Trophoblast cell (in vitro differentiated cells and primary cell): ENCODE measurements at regions not wholly inside any gene's neighbourhood (a gene's known extent, or its start where the extent isn't known, plus 50 kb on each side); places are given as distances from the start of the nearest gene placed in this dataset.
"Not testable (repeated sequence)": the region's sequence is repeated elsewhere in the genome, so short reads cannot be mapped to it uniquely, and the experiment has no call there.

Experiments
- DNase-seq, 2 donors: peaks; one replicate each; pipeline ENCODE4 v3.0.0-alpha.2; 2016
- H2AFZ ChIP-seq: 2 replicates; pipeline ENCODE4 v1.6.1; 2013; ENCODE audit warnings: low read length, moderate library complexity, mild to moderate bottlenecking; ENCODE audit not compliant: insufficient read depth, poor library complexity
- H2AK5ac ChIP-seq: 2 replicates; pipeline ENCODE4 v1.6.1; 2013; ENCODE audit warnings: mild to moderate bottlenecking, low read length
- H2BK120ac ChIP-seq: 2 replicates; pipeline ENCODE4 v1.6.1; 2013; ENCODE audit warnings: low read length, mild to moderate bottlenecking, moderate library complexity; ENCODE audit not compliant: insufficient read depth, poor library complexity
- H2BK12ac ChIP-seq: 2 replicates; pipeline ENCODE4 v1.6.1; 2013; ENCODE audit warnings: mild to moderate bottlenecking, low read length, moderate library complexity
- H2BK5ac ChIP-seq: 2 replicates; pipeline ENCODE4 v1.6.1; 2013; ENCODE audit warnings: low read length, low read depth, moderate library complexity, mild to moderate bottlenecking; ENCODE audit not compliant: poor library complexity
- H3K14ac ChIP-seq: 2 replicates; pipeline ENCODE4 v1.6.1; 2013; ENCODE audit warnings: mild to moderate bottlenecking, low read length
- H3K18ac ChIP-seq: 2 replicates; pipeline ENCODE4 v1.6.1; 2013; ENCODE audit warnings: mild to moderate bottlenecking, low read length
- H3K23ac ChIP-seq: 2 replicates; pipeline ENCODE4 v1.6.1; 2013; ENCODE audit warnings: low read length
- H3K27ac ChIP-seq: 2 replicates; pipeline ENCODE4 v1.5.1; 2013; ENCODE audit warnings: low read depth, mild to moderate bottlenecking, inconsistent platforms, low read length, moderate library complexity
- H3K27me3 ChIP-seq: 2 replicates; pipeline ENCODE4 v1.6.1; 2013; ENCODE audit warnings: inconsistent platforms, mild to moderate bottlenecking, low read length, moderate library complexity; ENCODE audit not compliant: insufficient read depth
- H3K36me3 ChIP-seq, 2 experiments: 1 replicate in 1 of 2; 2 replicates in 1 of 2; pipeline ENCODE4 v1.6.1; 2013; ENCODE audit warnings: low read length in 2 of 2, mild to moderate bottlenecking in 2 of 2, moderate library complexity in 1 of 2; ENCODE audit not compliant: insufficient read depth in 2 of 2, control insufficient read depth in 1 of 2
- H3K4ac ChIP-seq: 2 replicates; pipeline ENCODE4 v1.6.1; 2013; ENCODE audit warnings: low read depth, mild to moderate bottlenecking, low read length, moderate library complexity
- H3K4me1 ChIP-seq, 2 experiments: 1 replicate in 1 of 2; 2 replicates in 1 of 2; pipeline ENCODE4 v1.6.1; 2013; ENCODE audit warnings: low read length in 2 of 2, mild to moderate bottlenecking in 2 of 2, moderate library complexity in 1 of 2; ENCODE audit not compliant: insufficient read depth in 2 of 2, control insufficient read depth in 1 of 2
- H3K4me2 ChIP-seq: 2 replicates; pipeline ENCODE4 v1.6.1; 2013; ENCODE audit warnings: inconsistent platforms, mild to moderate bottlenecking, low read length, moderate library complexity
- H3K4me3 ChIP-seq: 2 replicates; pipeline ENCODE4 v1.5.1; 2013; ENCODE audit warnings: mild to moderate bottlenecking, low read depth, low read length, inconsistent platforms
- H3K79me1 ChIP-seq: one replicate; pipeline ENCODE4 v1.6.1; 2013; ENCODE audit warnings: low read length
- H3K79me2 ChIP-seq: 2 replicates; pipeline ENCODE4 v1.6.1; 2013; ENCODE audit warnings: low read length, mild to moderate bottlenecking; ENCODE audit not compliant: control insufficient read depth, insufficient read depth, poor library complexity
- H3K9ac ChIP-seq: 2 replicates; pipeline ENCODE4 v1.6.1; 2013; ENCODE audit warnings: mild to moderate bottlenecking, low read length
- H3K9me3 ChIP-seq: 2 replicates; pipeline ENCODE4 v1.6.1; 2013; ENCODE audit warnings: low read depth, mild to moderate bottlenecking, control low read depth, inconsistent platforms, low read length; ENCODE audit not compliant: insufficient read depth
- H4K12ac ChIP-seq: 2 replicates; pipeline ENCODE4 v1.6.1; 2013; ENCODE audit warnings: low read depth, mild to moderate bottlenecking, low read length, moderate library complexity
- H4K8ac ChIP-seq: 2 replicates; pipeline ENCODE4 v1.6.1; 2013; ENCODE audit warnings: low read depth, mild to moderate bottlenecking, low read length, moderate library complexity
- H4K91ac ChIP-seq: one replicate; pipeline ENCODE4 v1.6.1; 2013; ENCODE audit warnings: low read depth, mild to moderate bottlenecking, low read length, moderate library complexity
- WGBS: extraction: QIAGEN DNeasy Blood & Tissue Kit; methylation state at CpG from one replicate; pipeline ENCODE4 v1.1.7; 2013; ENCODE audit warnings: missing lambda C conversion rate; ENCODE audit not compliant: insufficient read length, insufficient coverage; ENCODE audit errors: extremely low coverage; 5-methylcytosine and 5-hydroxymethylcytosine counted together

- H3K4me3 ChIP-seq, result no peak overlapping the region
- no peaks in the 10 kb centered on the region for H3K36me3 ChIP-seq
- H2BK5ac ChIP-seq, result no peak overlapping the region
- H3K9ac ChIP-seq, result no peak overlapping the region
- no peaks in the 10 kb centered on the region for H3K79me1 ChIP-seq
- no peak overlapping the region for H3K4ac ChIP-seq
- no peaks in the 10 kb centered on the region for H3K79me2 ChIP-seq
- DNase-seq, result no peak
- no peak overlapping the region for H3K23ac ChIP-seq
- no peak overlapping the region for H3K27ac ChIP-seq
- no peak overlapping the region for H3K18ac ChIP-seq
- no peak overlapping the region for H2AFZ ChIP-seq
- H4K12ac ChIP-seq, result no peak overlapping the region
- H3K9me3 ChIP-seq, result no peaks in the 10 kb centered on the region
- no peaks in the 10 kb centered on the region for H3K4me1 ChIP-seq
- no peak overlapping the region for H2BK120ac ChIP-seq
- no peak overlapping the region for H3K14ac ChIP-seq
- H2BK12ac ChIP-seq, result no peak overlapping the region
- WGBS, result no CpG with 5 or more reads among the region's 3 CpGs
- H4K8ac ChIP-seq, result no peak overlapping the region
- no peak overlapping the region for H3K4me2 ChIP-seq
- no peak overlapping the region for H4K91ac ChIP-seq
- H2AK5ac ChIP-seq, result no peak overlapping the region
- no peaks in the 10 kb centered on the region for H3K27me3 ChIP-seq
Observed at GRCh38 chr12:5332551-5332950, 99.4 kb upstream of the NTF3 start.

- no peak overlapping the region for H4K91ac ChIP-seq
- H4K12ac ChIP-seq, result no peak overlapping the region
- no peak overlapping the region for H2AFZ ChIP-seq
- H2AK5ac ChIP-seq, result no peak overlapping the region
- H3K9me3 ChIP-seq, result no peaks in the 10 kb centered on the region
- H3K4me3 ChIP-seq, result no peak overlapping the region
- no peaks in the 10 kb centered on the region for H3K36me3 ChIP-seq
- no peak overlapping the region for H2BK5ac ChIP-seq
- no peak overlapping the region for H3K4ac ChIP-seq
- DNase-seq, result no peak
- H3K23ac ChIP-seq, result no peak overlapping the region
- no peaks in the 10 kb centered on the region for H3K27me3 ChIP-seq
- no peak overlapping the region for H4K8ac ChIP-seq
- no peak overlapping the region for H3K14ac ChIP-seq
- H3K79me2 ChIP-seq, result no peaks in the 10 kb centered on the region
- no peak overlapping the region for H3K9ac ChIP-seq
- H3K4me2 ChIP-seq, result no peak overlapping the region
- no peak overlapping the region for H3K18ac ChIP-seq
- no peak overlapping the region for H2BK12ac ChIP-seq
- no peak overlapping the region for H3K27ac ChIP-seq
- no CpG with 5 or more reads among the region's 7 CpGs for WGBS
- H3K79me1 ChIP-seq, result no peaks in the 10 kb centered on the region
- no peak overlapping the region for H2BK120ac ChIP-seq
- H3K4me1 ChIP-seq, result no peaks in the 10 kb centered on the region
Observed at GRCh38 chr12:5333096-5333495, 98.8 kb upstream of the NTF3 start.

- Histone ChIP-seq H2BK120ac (no peak overlapping the region), H3K4ac (no peak overlapping the region), H3K27me3 (no peaks in the 10 kb centered on the region), H3K18ac (no peak overlapping the region), H2BK12ac (no peak overlapping the region), H3K79me1 (no peaks in the 10 kb centered on the region), H3K4me1 (no peaks in the 10 kb centered on the region), H3K27ac (no peak overlapping the region), H3K79me2 (no peaks in the 10 kb centered on the region), H4K12ac (no peak overlapping the region), H3K36me3 (no peaks in the 10 kb centered on the region), H4K8ac (no peak overlapping the region), H3K23ac (no peak overlapping the region), H4K91ac (no peak overlapping the region), H3K9ac (no peak overlapping the region), H3K9me3 (no peaks in the 10 kb centered on the region), H3K14ac (no peak overlapping the region), H2AK5ac (no peak overlapping the region), H3K4me3 (no peak overlapping the region), H3K4me2 (no peak overlapping the region), H2AFZ (no peak overlapping the region), H2BK5ac (no peak overlapping the region)
- WGBS, result no CpG with 5 or more reads among the region's 2 CpGs
- DNase-seq, result no peak
Observed at GRCh38 chr12:5335069-5335468, 96.8 kb upstream of the NTF3 start.

- H3K4ac ChIP-seq, H3K9me3 ChIP-seq, H3K18ac ChIP-seq, H2BK12ac ChIP-seq, H2BK120ac ChIP-seq, H3K23ac ChIP-seq, H4K91ac ChIP-seq, H3K27me3 ChIP-seq, H3K14ac ChIP-seq, H3K9ac ChIP-seq, H3K79me2 ChIP-seq, H2AFZ ChIP-seq, H3K27ac ChIP-seq, H3K4me3 ChIP-seq, H3K4me2 ChIP-seq, H2BK5ac ChIP-seq, H2AK5ac ChIP-seq, H3K36me3 ChIP-seq, DNase-seq, H4K12ac ChIP-seq, H4K8ac ChIP-seq: not testable (repeated sequence)
- H3K79me1 ChIP-seq, result peaks cover 12% of the 10 kb centered on the region
- no CpG with 5 or more reads among the region's 2 CpGs for WGBS
- H3K4me1 ChIP-seq, result peaks cover 9 to 14% of the 10 kb centered on the region in 2 experiments
Observed at GRCh38 chr12:5341086-5341485, 90.8 kb upstream of the NTF3 start.
